Stomach (tissue), 8 donors: ENCODE measurements at regions not wholly inside any gene's neighbourhood (a gene's known extent, or its start where the extent isn't known, plus 50 kb on each side); places are given as distances from the start of the nearest gene placed in this dataset.

Experiments used
- DNase-seq, 2 donors: peaks; one replicate each; pipeline versions ENCODE4 v3.0.0 to v3.0.0-alpha.2; 2013 to 2019
- H3K27ac ChIP-seq, 5 donors: fragments of 200-600 bp in 4 of 5; sonication (generic) in 4 of 5; one replicate each; pipeline ENCODE4 v1.5.1; 2013 to 2019; ENCODE audit warnings: mild to moderate bottlenecking in 1 of 5, moderate library complexity in 1 of 5
- H3K27me3 ChIP-seq, 3 donors: fragments of 200-600 bp; sonication (generic); one replicate each; pipeline ENCODE4 v1.5.1; 2017 to 2019; ENCODE audit warnings: mixed run types in 1 of 3
- H3K36me3 ChIP-seq, 4 donors: fragments of 200-600 bp; sonication (generic); 1 replicate in 3 of 4; 2 replicates in 1 of 4; pipeline ENCODE4 v1.5.1; 2016 to 2019
- H3K4me1 ChIP-seq, 4 donors: fragments of 200-600 bp; sonication (generic); one replicate each; pipeline ENCODE4 v1.5.1; 2016 to 2019
- H3K4me3 ChIP-seq, 4 donors: fragments of 200-600 bp; sonication (generic) in 3 of 4; one replicate each; pipeline ENCODE4 v1.5.1; 2016 to 2019; ENCODE audit warnings: mild to moderate bottlenecking in 1 of 4
- H3K9me3 ChIP-seq, 4 donors: fragments of 200-600 bp; sonication (generic); one replicate each; pipeline ENCODE4 v1.5.1; 2016 to 2019
- EP300 ChIP-seq: sonication (generic); formaldehyde crosslinking; IDR thresholded peaks from one replicate; pipeline ENCODE4 v1.6.1; 2017; ENCODE audit warnings: antibody characterized with exemption
- POLR2A ChIP-seq, 4 donors: fragments of 450-650 bp; IDR thresholded peaks; one replicate each; pipeline ENCODE4 v1.6.1; 2016; ENCODE audit warnings: antibody characterized with exemption in 4 of 4, control low read depth in 2 of 4, mild to moderate bottlenecking in 1 of 4, moderate library complexity in 1 of 4
- POLR2AphosphoS5 ChIP-seq, 3 donors: sonication (generic); formaldehyde crosslinking; IDR thresholded peaks; one replicate each; pipeline ENCODE4 v1.6.1; 2016; ENCODE audit warnings: antibody characterized with exemption in 3 of 3
- WGBS, 5 donors: extraction: QIAGEN DNeasy Blood & Tissue Kit in 3 of 5; methylation state at CpG; one replicate each; pipeline versions ENCODE4 v1.1.5 to v1.1.7; 2013 to 2018; 5-methylcytosine and 5-hydroxymethylcytosine counted together
- intact Hi-C: fragments of 100-400 bp; cut with DNase I; formaldehyde crosslinking; loops from one replicate; pipeline ENCODE4 v1.15.1; 2023; ENCODE audit warnings: low total_unique reads
- TF ChIP-seq, protein P1 (sequence below), 7 experiments: fragments of 450-650 bp in 4 of 7; fragments of 200-600 bp in 3 of 7; sonication (generic) in 3 of 7; IDR thresholded peaks; one replicate each; pipeline ENCODE4 v1.5.1; 2016 to 2019; ENCODE audit warnings: antibody characterized with exemption in 7 of 7, control low read depth in 2 of 7, mild to moderate bottlenecking in 1 of 7
- donor health status: healthy with polysubstance abuse.
- donor health status: Bipolar disorder and iron deficiency.
- donor health status: healthy.

- Histone ChIP-seq H3K27me3 (no peaks in the 10 kb centered on the region), H3K4me3 (no peak overlapping the region), H3K27ac (no peak overlapping the region), H3K36me3 (no peaks in the 10 kb centered on the region), H3K4me1 (no peaks in the 10 kb centered on the region), H3K9me3 (no peaks in the 10 kb centered on the region)
- TF ChIP-seq, protein P1, sequence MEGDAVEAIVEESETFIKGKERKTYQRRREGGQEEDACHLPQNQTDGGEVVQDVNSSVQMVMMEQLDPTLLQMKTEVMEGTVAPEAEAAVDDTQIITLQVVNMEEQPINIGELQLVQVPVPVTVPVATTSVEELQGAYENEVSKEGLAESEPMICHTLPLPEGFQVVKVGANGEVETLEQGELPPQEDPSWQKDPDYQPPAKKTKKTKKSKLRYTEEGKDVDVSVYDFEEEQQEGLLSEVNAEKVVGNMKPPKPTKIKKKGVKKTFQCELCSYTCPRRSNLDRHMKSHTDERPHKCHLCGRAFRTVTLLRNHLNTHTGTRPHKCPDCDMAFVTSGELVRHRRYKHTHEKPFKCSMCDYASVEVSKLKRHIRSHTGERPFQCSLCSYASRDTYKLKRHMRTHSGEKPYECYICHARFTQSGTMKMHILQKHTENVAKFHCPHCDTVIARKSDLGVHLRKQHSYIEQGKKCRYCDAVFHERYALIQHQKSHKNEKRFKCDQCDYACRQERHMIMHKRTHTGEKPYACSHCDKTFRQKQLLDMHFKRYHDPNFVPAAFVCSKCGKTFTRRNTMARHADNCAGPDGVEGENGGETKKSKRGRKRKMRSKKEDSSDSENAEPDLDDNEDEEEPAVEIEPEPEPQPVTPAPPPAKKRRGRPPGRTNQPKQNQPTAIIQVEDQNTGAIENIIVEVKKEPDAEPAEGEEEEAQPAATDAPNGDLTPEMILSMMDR (IDR thresholded peaks at IDR 0.05) = no peak
- no peak for TF ChIP-seq EP300
- TF ChIP-seq POLR2A (IDR thresholded peaks at IDR 0.05) = no peak
- no peak for TF ChIP-seq POLR2AphosphoS5 (IDR thresholded peaks at IDR 0.05)
- WGBS, 5 donors = 86 to 98% (median 95%) methylated on average over 5 of the region's 5 CpGs
- intact Hi-C loops = no loop called here
- no peak for DNase-seq
Observed at GRCh38 chr9:91485006-91485405, 61.4 kb upstream of the NFIL3 start.

GRCh38 chr9:91483835-91484234 is 60.2 kb upstream of the NFIL3 start:
- no peak for TF ChIP-seq EP300
- no peak for TF ChIP-seq POLR2A (IDR thresholded peaks at IDR 0.05)
- TF ChIP-seq, protein P1 (IDR thresholded peaks at IDR 0.05) = no peak
- TF ChIP-seq POLR2AphosphoS5 (IDR thresholded peaks at IDR 0.05) = no peak
- no peak for DNase-seq
- H3K27ac ChIP-seq = peak overlapping the region in 4 of 5 donors; percentile 42 to 70 (median 65)
- intact Hi-C loops = no loop called here
- WGBS, 5 donors = 70 to 84% (median 79%) methylated on average over 8 of the region's 8 CpGs
- H3K4me1 ChIP-seq = no peaks in the 10 kb centered on the region
- no peaks in the 10 kb centered on the region for H3K27me3 ChIP-seq
- H3K36me3 ChIP-seq = no peaks in the 10 kb centered on the region
- H3K9me3 ChIP-seq = no peaks in the 10 kb centered on the region
- no peak overlapping the region for H3K4me3 ChIP-seq

- Histone ChIP-seq H3K27me3 (no peaks in the 10 kb centered on the region), H3K4me3 (no peak overlapping the region), H3K4me1 (no peaks in the 10 kb centered on the region), H3K36me3 (no peaks in the 10 kb centered on the region), H3K9me3 (no peaks in the 10 kb centered on the region), H3K27ac (peak overlapping the region in 4 of 5 donors; percentile 42 to 70 (median 65))
- DNase-seq = peak in 1 of 2 donors; percentile 57
- intact Hi-C loops = no loop called here
- WGBS, 5 donors = 47 to 55% (median 51%) methylated on average over 5 of the region's 5 CpGs
- TF ChIP-seq, protein P1 (IDR thresholded peaks at IDR 0.05) = no peak
- TF ChIP-seq POLR2A (IDR thresholded peaks at IDR 0.05) = no peak
- TF ChIP-seq EP300 = peak; percentile 49
- peak in 1 of 3 donors; percentile 51 for TF ChIP-seq POLR2AphosphoS5 (IDR thresholded peaks at IDR 0.05)
Observed at GRCh38 chr9:91483189-91483691, 59.6 kb upstream of the NFIL3 start.

DNA sequence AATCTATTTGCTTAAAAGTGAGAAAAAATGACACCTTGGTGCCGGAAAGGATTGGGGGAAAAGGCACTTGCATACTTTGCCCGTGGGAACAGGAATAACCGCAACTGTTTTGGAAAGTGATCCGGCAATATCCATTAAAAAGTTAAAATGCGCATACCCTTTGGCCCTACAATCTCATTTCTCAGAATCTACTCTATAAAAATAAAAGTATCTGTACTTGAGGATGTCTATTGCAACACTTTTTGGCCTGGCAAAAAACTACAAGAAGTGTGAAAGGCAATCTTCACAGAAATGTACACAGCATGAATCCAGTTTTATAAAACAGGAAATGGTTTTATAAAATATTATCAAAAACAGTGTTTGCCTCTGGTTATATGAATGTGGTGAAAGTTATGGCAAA is 58.3 kb upstream of the NFIL3 start:
- no peaks in the 10 kb centered on the region for H3K27me3 ChIP-seq
- H3K9me3 ChIP-seq = no peaks in the 10 kb centered on the region
- 85 to 90% (median 90%) methylated on average over 5 of the region's 5 CpGs for WGBS, 5 donors
- intact Hi-C loops = no loop called here
- TF ChIP-seq POLR2AphosphoS5 (IDR thresholded peaks at IDR 0.05) (no peak), POLR2A (IDR thresholded peaks at IDR 0.05) (no peak), EP300 (no peak)
- TF ChIP-seq, protein P1 (IDR thresholded peaks at IDR 0.05) = no peak
- H3K36me3 ChIP-seq = no peaks in the 10 kb centered on the region
- no peak for DNase-seq
- no peak overlapping the region for H3K4me3 ChIP-seq
- no peaks in the 10 kb centered on the region for H3K4me1 ChIP-seq
- peak overlapping the region in 1 of 5 donors; percentile 66 for H3K27ac ChIP-seq
